Fibroblast of lung (primary cell): ENCODE measurements at regions not wholly inside any gene's neighbourhood (a gene's known extent, or its start where the extent isn't known, plus 50 kb on each side); places are given as distances from the start of the nearest gene placed in this dataset.

Experiments used
- DNase-seq, 2 donors: peaks; one replicate each; pipeline versions ENCODE4 v3.0.0 to v3.0.0-alpha.2; 2010; ENCODE audit warnings: low read depth in 2 of 2
- H2AFZ ChIP-seq: 2 replicates; pipeline ENCODE4 v1.5.1; 2012; ENCODE audit warnings: low read length, control low read depth, inconsistent platforms
- H3K27ac ChIP-seq: 2 replicates; pipeline ENCODE4 v1.5.1; 2011; ENCODE audit warnings: low read length, control low read depth; ENCODE audit not compliant: insufficient read depth
- H3K27me3 ChIP-seq: 2 replicates; pipeline ENCODE4 v1.5.1; 2011; ENCODE audit warnings: mild to moderate bottlenecking, low read length; ENCODE audit not compliant: control insufficient read depth, insufficient read depth
- H3K36me3 ChIP-seq: 2 replicates; pipeline ENCODE4 v1.5.1; 2011; ENCODE audit warnings: low read length; ENCODE audit not compliant: control insufficient read depth, insufficient read depth
- H3K4me1 ChIP-seq: 2 replicates; pipeline ENCODE4 v1.5.1; 2011; ENCODE audit warnings: low read length; ENCODE audit not compliant: control insufficient read depth, insufficient read depth; ENCODE audit errors: extremely low read depth
- H3K4me2 ChIP-seq: 2 replicates; pipeline ENCODE4 v1.5.1; 2011; ENCODE audit warnings: low read length, control low read depth; ENCODE audit not compliant: insufficient read depth; ENCODE audit errors: extremely low read depth
- H3K4me3 ChIP-seq, 4 experiments: fragments of 200-600 bp in 1 of 4; sonication (generic) in 1 of 4; replicated peaks in 1 of 4; 2 replicates each; pipeline ENCODE4 v1.5.1; 2011 to 2016; ENCODE audit warnings: low read length in 4 of 4, low read depth in 3 of 4, mild to moderate bottlenecking in 3 of 4, control low read depth in 2 of 4, inconsistent platforms in 1 of 4, mixed read lengths in 1 of 4; ENCODE audit not compliant: insufficient read depth in 1 of 4; ENCODE audit errors: control extremely low read depth in 1 of 4
- H3K79me2 ChIP-seq: 2 replicates; pipeline ENCODE4 v1.5.1; 2012; ENCODE audit warnings: mild to moderate bottlenecking, low read length, inconsistent platforms; ENCODE audit not compliant: control insufficient read depth, insufficient read depth
- H3K9ac ChIP-seq: 2 replicates; pipeline ENCODE4 v1.5.1; 2011; ENCODE audit warnings: mild to moderate bottlenecking, low read length, control low read depth; ENCODE audit not compliant: insufficient read depth
- H3K9me3 ChIP-seq: 2 replicates; pipeline ENCODE4 v1.5.1; 2012; ENCODE audit warnings: low read depth, low read length; ENCODE audit not compliant: control insufficient read depth, insufficient read depth
- H4K20me1 ChIP-seq: 2 replicates; pipeline ENCODE4 v1.5.1; 2011; ENCODE audit warnings: low read length; ENCODE audit not compliant: control insufficient read depth, insufficient read depth; ENCODE audit errors: extremely low read depth
- CTCF ChIP-seq, 2 donors: IDR thresholded peaks in 1 of 2; conservative IDR thresholded peaks in 1 of 2; 1 replicate in 1 of 2; 2 replicates in 1 of 2; pipeline ENCODE4 v1.5.1; 2011 to 2012; ENCODE audit warnings: low read length in 2 of 2, control low read depth in 1 of 2, inconsistent platforms in 1 of 2, low read depth in 1 of 2, mild to moderate bottlenecking in 1 of 2
- EZH2 ChIP-seq: IDR thresholded peaks from 2 replicates; pipeline ENCODE4 v1.5.1; 2012; ENCODE audit warnings: low read length, control low read depth, mild to moderate bottlenecking; ENCODE audit errors: missing control alignments

- no peak overlapping the region for H3K27ac ChIP-seq
- DNase-seq = no peak
- no peak overlapping the region for H3K4me3 ChIP-seq
- no peak overlapping the region for H3K4me2 ChIP-seq
- H3K4me1 ChIP-seq = peaks cover 2% of the 10 kb centered on the region
- no peaks in the 10 kb centered on the region for H3K27me3 ChIP-seq
- no peak for TF ChIP-seq CTCF (conservative IDR thresholded peaks at IDR 0.05 in 1 of 2, IDR thresholded peaks at IDR 0.05 in 1 of 2; ENCODE audit: low read depth in 1 of 2, low read length in 2 of 2)
- no peak for TF ChIP-seq EZH2
- H3K36me3 ChIP-seq = no peaks in the 10 kb centered on the region
- no peak overlapping the region for H3K9ac ChIP-seq
- H3K9me3 ChIP-seq = no peaks in the 10 kb centered on the region
- H2AFZ ChIP-seq = no peak overlapping the region
- no peaks in the 10 kb centered on the region for H4K20me1 ChIP-seq
- no peaks in the 10 kb centered on the region for H3K79me2 ChIP-seq
These were observed 352.6 kb downstream of the RBM43 start for GRCh38 chr2:150909090-150909489.

- H3K36me3 ChIP-seq = no peaks in the 10 kb centered on the region
- TF ChIP-seq CTCF (conservative IDR thresholded peaks at IDR 0.05 in 1 of 2, IDR thresholded peaks at IDR 0.05 in 1 of 2; ENCODE audit: low read depth in 1 of 2, low read length in 2 of 2) (no peak), EZH2 (no peak)
These were observed 354.2 kb downstream of the RBM43 start for GRCh38 chr2:150907466-150907865.

DNA sequence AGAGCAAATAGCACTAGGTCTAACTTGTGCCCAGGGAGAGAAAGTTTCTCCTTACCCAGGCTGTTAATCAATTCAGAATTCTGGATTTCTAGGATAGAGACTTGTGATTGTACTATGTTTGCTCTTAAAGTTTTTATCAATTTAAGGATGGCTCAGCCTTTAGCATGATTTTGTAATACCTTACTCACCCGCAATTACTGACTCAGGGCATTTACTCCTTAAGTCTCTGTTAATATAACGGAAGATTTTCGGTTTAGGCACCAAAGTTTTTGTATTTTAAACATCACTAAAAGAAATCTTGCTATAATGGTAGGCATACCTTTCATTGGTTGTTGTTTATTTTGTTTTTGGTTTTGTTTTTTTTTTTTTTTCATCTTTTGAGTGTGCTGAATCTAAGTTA is 358.2 kb downstream of the RBM43 start:
- TF ChIP-seq EZH2 (no peak), CTCF (conservative IDR thresholded peaks at IDR 0.05 in 1 of 2, IDR thresholded peaks at IDR 0.05 in 1 of 2; ENCODE audit: low read depth in 1 of 2, low read length in 2 of 2) (no peak)
- H3K27ac ChIP-seq = no peak overlapping the region
- no peaks in the 10 kb centered on the region for H4K20me1 ChIP-seq
- no peaks in the 10 kb centered on the region for H3K27me3 ChIP-seq
- H3K79me2 ChIP-seq = no peaks in the 10 kb centered on the region
- no peak overlapping the region for H2AFZ ChIP-seq
- H3K9ac ChIP-seq = no peak overlapping the region
- H3K4me3 ChIP-seq = no peak overlapping the region
- H3K4me2 ChIP-seq = no peak overlapping the region
- H3K9me3 ChIP-seq = no peaks in the 10 kb centered on the region
- no peaks in the 10 kb centered on the region for H3K36me3 ChIP-seq
- no peaks in the 10 kb centered on the region for H3K4me1 ChIP-seq
- DNase-seq = no peak

More at GRCh38 chr2:150907466-150907865, 354.2 kb downstream of the RBM43 start:
- Histone ChIP-seq H3K27me3 (no peaks in the 10 kb centered on the region), H3K9me3 (no peaks in the 10 kb centered on the region), H3K4me2 (no peak overlapping the region), H4K20me1 (no peaks in the 10 kb centered on the region), H2AFZ (no peak overlapping the region), H3K9ac (no peak overlapping the region), H3K4me3 (no peak overlapping the region), H3K79me2 (no peaks in the 10 kb centered on the region), H3K4me1 (peaks cover 2% of the 10 kb centered on the region), H3K27ac (no peak overlapping the region)
- DNase-seq = no peak
